Stimulated activated effector memory CD8-positive, alpha-beta T cell treated with anti-CD3 and anti-CD28 coated beads, Interleukin-12 subunit alpha, Interleukin-12 subunit beta, amount 100 ng/mL, for 72 hours (primary cell): ENCODE measurements at regions not wholly inside any gene's neighbourhood (a gene's known extent, or its start where the extent isn't known, plus 50 kb on each side); places are given as distances from the start of the nearest gene placed in this dataset.

ENCODE experiments used
- ATAC-seq: fragments of 150-1000 bp; cut with Tn5 transposase; 2 replicates; pipeline ENCODE4 v1.10.0; 2021
- DNase-seq, 2 donors: peaks; one replicate each; pipeline ENCODE4 v3.0.0; 2021 to 2022; ENCODE audit warnings: low spot score in 2 of 2
- H3K27ac Mint-ChIP-seq: one replicate; pipeline ENCODE4 v1.8.0; 2022; ENCODE audit warnings: mild to moderate bottlenecking, mixed read lengths
- H3K36me3 Mint-ChIP-seq: one replicate; pipeline ENCODE4 v1.8.0; 2022; ENCODE audit warnings: mild to moderate bottlenecking, mixed read lengths
- H3K4me1 Mint-ChIP-seq: one replicate; pipeline ENCODE4 v1.8.0; 2022; ENCODE audit warnings: mixed read lengths
- H3K4me3 Mint-ChIP-seq: one replicate; pipeline ENCODE4 v1.8.0; 2022; ENCODE audit warnings: mild to moderate bottlenecking, mixed read lengths
- H3K9me3 Mint-ChIP-seq: one replicate; pipeline ENCODE4 v1.8.0; 2022; ENCODE audit warnings: mixed read lengths

GRCh38 chr5:30959238-30959637, 234.2 kb upstream of the CDH6 start:
- ATAC-seq (no peak), DNase-seq (no peak)
- H3K9me3 Mint-ChIP-seq: no peaks in the 10 kb centered on the region
- no peak overlapping the region for H3K27ac Mint-ChIP-seq
- no peaks in the 10 kb centered on the region for H3K4me1 Mint-ChIP-seq
- no peaks in the 10 kb centered on the region for H3K36me3 Mint-ChIP-seq
- H3K4me3 Mint-ChIP-seq: no peak overlapping the region

GRCh38 chr5:30957591-30957990, 235.9 kb upstream of the CDH6 start:
- H3K9me3 Mint-ChIP-seq: no peaks in the 10 kb centered on the region
- H3K4me1 Mint-ChIP-seq: no peaks in the 10 kb centered on the region

DNA sequence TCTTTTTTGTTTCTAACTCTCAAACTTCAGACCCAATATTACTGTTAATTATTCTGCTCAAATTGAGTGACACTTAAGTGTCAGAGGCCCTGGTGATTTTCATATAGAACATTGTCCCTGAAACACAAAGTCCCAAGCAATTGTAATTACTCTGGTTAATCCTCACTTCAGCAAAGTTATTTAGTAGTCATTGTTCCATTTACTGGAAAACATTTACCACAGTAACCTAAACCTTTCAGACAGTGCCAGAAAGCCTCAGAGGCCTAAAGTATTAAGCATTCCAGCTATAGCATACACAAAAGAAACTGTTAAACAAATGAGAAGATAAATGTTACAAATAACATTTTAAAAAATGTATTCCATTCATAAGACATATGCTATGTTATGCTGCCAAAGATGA, 237.2 kb upstream of the CDH6 start:
- Mint-ChIP-seq H3K4me1 (no peaks in the 10 kb centered on the region), H3K9me3 (no peaks in the 10 kb centered on the region), H3K27ac (no peak overlapping the region), H3K36me3 (no peaks in the 10 kb centered on the region), H3K4me3 (no peak overlapping the region)
- DNase-seq: no peak
- no peak for ATAC-seq

More at GRCh38 chr5:30957591-30957990, 235.9 kb upstream of the CDH6 start:
- Mint-ChIP-seq H3K27ac (no peak overlapping the region), H3K36me3 (no peaks in the 10 kb centered on the region), H3K4me3 (no peak overlapping the region)
- ATAC-seq (no peak), DNase-seq (no peak)

GRCh38 chr5:30937070-30937469, 256.4 kb upstream of the CDH6 start:
- no peak overlapping the region for H3K27ac Mint-ChIP-seq
- DNase-seq: no peak

GRCh38 chr5:30933599-30933998, 259.9 kb upstream of the CDH6 start:
- ATAC-seq: no peak
- H3K9me3 Mint-ChIP-seq: peaks cover 14% of the 10 kb centered on the region
- no peaks in the 10 kb centered on the region for H3K4me1 Mint-ChIP-seq
- no peak overlapping the region for H3K27ac Mint-ChIP-seq
- no peaks in the 10 kb centered on the region for H3K36me3 Mint-ChIP-seq
- H3K4me3 Mint-ChIP-seq: no peak overlapping the region
- no peak for DNase-seq

More at GRCh38 chr5:30937070-30937469, 256.4 kb upstream of the CDH6 start:
- Mint-ChIP-seq H3K36me3 (no peaks in the 10 kb centered on the region), H3K4me3 (no peak overlapping the region), H3K9me3 (peaks cover 17% of the 10 kb centered on the region), H3K4me1 (no peaks in the 10 kb centered on the region)
- no peak for ATAC-seq

DNA sequence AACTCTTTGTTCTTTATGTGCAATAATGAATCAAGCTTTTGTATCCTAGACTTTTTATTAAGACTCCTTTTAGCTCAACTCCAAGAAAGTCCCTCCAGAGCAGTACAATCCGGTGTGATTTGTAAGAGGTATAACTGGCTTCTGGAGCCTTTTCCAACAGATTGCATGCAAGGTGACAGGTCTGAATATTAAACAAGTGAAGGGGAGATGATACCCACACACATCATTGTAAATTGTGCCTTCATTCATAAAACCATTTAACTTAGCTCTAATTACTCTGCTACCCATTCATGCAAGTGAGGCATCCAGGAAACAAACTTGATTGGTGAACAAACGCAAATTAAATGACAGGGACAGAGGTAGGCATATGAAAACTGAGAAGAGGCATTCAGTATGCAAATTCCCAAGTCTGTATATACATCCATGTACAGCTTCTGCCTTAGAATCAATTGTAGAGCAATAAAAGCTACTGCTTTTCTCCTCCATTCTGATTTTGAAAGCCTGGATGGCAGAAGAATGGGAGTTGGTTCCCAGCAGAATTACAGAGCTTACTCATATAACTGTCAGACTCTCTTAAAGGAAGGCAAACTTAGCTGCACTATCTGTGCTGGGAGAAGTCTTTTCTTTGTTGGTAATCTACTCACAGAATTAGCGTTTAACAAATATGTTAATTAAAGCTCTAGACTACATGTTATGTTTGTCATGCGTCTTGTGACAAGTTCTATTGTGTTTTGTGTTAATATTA, 261.0 kb upstream of the CDH6 start:
- ATAC-seq (no peak), DNase-seq (no peak)
- Mint-ChIP-seq H3K4me3 (no peak overlapping the region), H3K9me3 (peaks cover 15% of the 10 kb centered on the region), H3K36me3 (no peaks in the 10 kb centered on the region), H3K4me1 (no peaks in the 10 kb centered on the region), H3K27ac (no peak overlapping the region)

DNA sequence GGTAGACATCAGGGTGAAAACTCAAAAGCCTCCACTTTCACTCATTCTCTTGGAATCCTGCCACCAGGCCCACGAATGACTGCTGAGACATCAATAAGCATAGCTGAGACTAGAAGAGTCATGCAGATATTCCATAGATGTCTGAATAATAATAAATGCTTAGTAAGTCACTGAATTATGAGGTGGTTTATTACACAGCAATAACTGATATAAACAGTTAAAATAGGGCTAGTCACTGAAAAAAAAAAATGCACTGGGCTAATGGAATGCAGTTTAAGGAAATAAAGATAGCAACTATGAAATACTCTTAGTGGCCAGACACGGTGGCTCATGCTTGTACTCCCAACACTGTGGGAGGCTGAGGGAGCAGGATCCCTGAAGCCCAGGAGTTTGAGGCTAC, 262.8 kb upstream of the CDH6 start:
- Mint-ChIP-seq H3K4me1 (no peaks in the 10 kb centered on the region), H3K4me3 (no peak overlapping the region), H3K27ac (no peak overlapping the region), H3K36me3 (no peaks in the 10 kb centered on the region), H3K9me3 (peaks cover 14% of the 10 kb centered on the region)
- no peak for DNase-seq
- ATAC-seq: no peak

GRCh38 chr5:30928956-30929355, 264.5 kb upstream of the CDH6 start:
- ATAC-seq: no peak
- Mint-ChIP-seq H3K27ac (no peak overlapping the region), H3K4me1 (no peaks in the 10 kb centered on the region), H3K9me3 (peaks cover 19% of the 10 kb centered on the region), H3K36me3 (no peaks in the 10 kb centered on the region), H3K4me3 (no peak overlapping the region)
- DNase-seq: no peak

- DNase-seq: no peak
- Mint-ChIP-seq H3K9me3 (peaks cover 21% of the 10 kb centered on the region), H3K4me1 (no peaks in the 10 kb centered on the region), H3K4me3 (no peak overlapping the region), H3K36me3 (no peaks in the 10 kb centered on the region), H3K27ac (no peak overlapping the region)
- ATAC-seq: no peak
Measured at GRCh38 chr5:30926218-30926617, 267.3 kb upstream of the CDH6 start.

DNA sequence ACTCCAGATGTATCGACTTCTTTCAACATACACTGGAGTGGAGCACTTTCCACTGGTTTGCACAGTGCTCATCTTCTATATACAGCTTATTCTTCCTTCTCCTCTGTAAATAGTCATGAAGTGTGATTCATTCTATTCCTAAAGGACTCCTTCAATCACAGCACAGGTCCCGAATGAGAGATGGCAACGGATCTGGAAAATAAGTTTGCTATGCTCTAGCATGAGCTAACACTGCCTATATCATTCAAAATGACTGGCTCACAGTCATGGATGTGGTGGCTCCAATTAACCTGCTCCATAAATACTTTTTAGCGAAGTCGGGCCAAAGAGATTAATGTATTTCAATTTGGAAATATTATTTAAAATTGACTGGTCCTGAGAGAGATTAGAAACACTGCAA, 272.1 kb upstream of the CDH6 start:
- no peaks in the 10 kb centered on the region for H3K36me3 Mint-ChIP-seq
- ATAC-seq (no peak), DNase-seq (no peak)
- H3K9me3 Mint-ChIP-seq: peaks cover 18% of the 10 kb centered on the region
- H3K4me1 Mint-ChIP-seq: no peaks in the 10 kb centered on the region
- H3K4me3 Mint-ChIP-seq: no peak overlapping the region
- H3K27ac Mint-ChIP-seq: no peak overlapping the region

DNA sequence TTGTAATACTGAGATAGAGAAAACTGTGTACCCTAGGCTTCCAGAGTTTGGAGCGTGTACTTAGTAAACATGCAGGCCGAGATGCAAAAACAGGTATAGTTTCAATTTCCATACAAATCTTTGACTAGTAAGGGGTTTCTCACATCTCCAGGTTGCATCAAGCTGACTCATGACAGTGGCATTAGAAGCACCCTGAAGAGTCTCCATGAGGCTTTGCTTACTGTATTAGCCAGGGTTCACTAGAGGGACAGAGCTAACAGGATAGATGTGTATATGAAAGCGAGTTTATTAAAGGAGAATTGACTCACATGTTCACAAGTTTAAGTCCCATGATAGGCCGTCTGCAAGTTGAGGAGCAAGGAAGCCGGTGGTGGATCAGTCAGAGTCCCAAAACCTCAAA, 275.3 kb upstream of the CDH6 start:
- no peak overlapping the region for H3K4me3 Mint-ChIP-seq
- DNase-seq: no peak
- no peaks in the 10 kb centered on the region for H3K4me1 Mint-ChIP-seq
- H3K9me3 Mint-ChIP-seq: peaks cover 15% of the 10 kb centered on the region
- ATAC-seq: no peak
- H3K27ac Mint-ChIP-seq: no peak overlapping the region
- no peaks in the 10 kb centered on the region for H3K36me3 Mint-ChIP-seq

- no peaks in the 10 kb centered on the region for H3K36me3 Mint-ChIP-seq
- ATAC-seq (no peak), DNase-seq (no peak)
- H3K4me3 Mint-ChIP-seq: no peak overlapping the region
- H3K27ac Mint-ChIP-seq: no peak overlapping the region
- H3K4me1 Mint-ChIP-seq: no peaks in the 10 kb centered on the region
- H3K9me3 Mint-ChIP-seq: peaks cover 17% of the 10 kb centered on the region
Measured at GRCh38 chr5:30908356-30908755, 285.1 kb upstream of the CDH6 start.

DNA sequence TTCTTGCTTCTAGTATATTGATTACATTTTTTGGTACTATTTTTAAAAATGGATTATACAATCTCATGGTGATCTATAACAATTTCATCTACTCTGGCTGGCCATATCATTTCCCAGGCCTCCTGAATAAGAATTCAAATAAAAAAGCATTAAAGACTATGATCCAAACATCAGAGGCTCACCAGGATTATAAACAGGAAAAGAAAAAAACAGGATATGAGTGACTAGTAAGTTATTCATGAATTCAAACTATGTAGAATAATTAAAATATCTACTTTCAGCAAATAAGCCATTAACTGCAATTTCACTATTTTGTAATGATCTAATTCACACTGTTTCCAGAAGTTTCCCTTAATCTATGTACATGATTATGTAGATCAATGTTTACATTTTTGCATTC, 293.1 kb upstream of the CDH6 start:
- Mint-ChIP-seq H3K27ac (no peak overlapping the region), H3K4me3 (no peak overlapping the region), H3K36me3 (no peaks in the 10 kb centered on the region), H3K9me3 (peaks cover 10% of the 10 kb centered on the region), H3K4me1 (no peaks in the 10 kb centered on the region)
- no peak for DNase-seq
- no peak for ATAC-seq

DNA sequence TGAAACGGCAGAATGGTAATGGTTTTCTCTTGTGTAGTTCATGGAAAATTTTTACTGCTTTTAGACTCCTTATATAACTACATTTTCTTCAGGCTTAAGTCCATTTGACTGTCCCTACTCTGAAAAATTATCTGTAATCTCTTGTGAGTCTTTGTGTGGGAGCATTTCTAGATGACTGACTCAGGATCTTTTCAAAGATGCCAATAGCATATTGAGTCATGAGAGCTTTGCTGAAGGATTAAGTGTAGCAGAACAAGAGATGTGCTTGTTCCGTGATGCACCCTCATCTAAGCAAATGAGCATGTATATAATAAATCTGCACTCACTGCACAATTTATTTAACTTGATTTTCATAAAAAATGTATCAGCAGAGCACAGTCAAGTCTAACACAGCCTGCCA, 298.7 kb upstream of the CDH6 start:
- Mint-ChIP-seq H3K4me3 (no peak overlapping the region), H3K27ac (no peak overlapping the region), H3K36me3 (no peaks in the 10 kb centered on the region), H3K9me3 (peaks cover 10% of the 10 kb centered on the region), H3K4me1 (no peaks in the 10 kb centered on the region)
- ATAC-seq (no peak), DNase-seq (no peak)

DNA sequence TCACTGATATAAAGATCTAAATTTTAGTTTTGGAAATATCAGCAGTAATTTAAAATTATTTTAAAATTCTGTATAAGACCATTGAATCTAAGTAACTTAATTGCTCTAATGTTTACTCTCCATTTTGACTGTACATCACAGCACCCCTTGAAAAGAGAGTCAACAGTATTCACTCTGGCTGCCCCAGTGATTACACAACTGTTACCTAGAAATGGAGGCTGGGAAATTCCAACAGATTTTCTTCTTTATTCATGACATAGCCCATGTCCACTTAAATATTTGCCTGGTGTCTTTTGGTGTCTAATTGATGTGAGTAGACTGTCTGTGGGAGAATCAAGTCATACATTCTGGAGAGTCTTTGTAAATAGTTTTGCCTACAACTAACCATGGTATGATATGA, 301.8 kb upstream of the CDH6 start:
- DNase-seq: no peak
- ATAC-seq: no peak
- peaks cover 11% of the 10 kb centered on the region for H3K9me3 Mint-ChIP-seq
- no peak overlapping the region for H3K27ac Mint-ChIP-seq
- H3K4me3 Mint-ChIP-seq: no peak overlapping the region
- no peaks in the 10 kb centered on the region for H3K36me3 Mint-ChIP-seq
- H3K4me1 Mint-ChIP-seq: no peaks in the 10 kb centered on the region

GRCh38 chr5:30890377-30890776, 303.1 kb upstream of the CDH6 start:
- Mint-ChIP-seq H3K4me3 (no peak overlapping the region), H3K4me1 (no peaks in the 10 kb centered on the region), H3K27ac (no peak overlapping the region), H3K36me3 (no peaks in the 10 kb centered on the region), H3K9me3 (peaks cover 10% of the 10 kb centered on the region)
- DNase-seq (no peak), ATAC-seq (no peak)

- DNase-seq (no peak), ATAC-seq (no peak)
- H3K27ac Mint-ChIP-seq: no peak overlapping the region
- no peak overlapping the region for H3K4me3 Mint-ChIP-seq
- H3K36me3 Mint-ChIP-seq: no peaks in the 10 kb centered on the region
- H3K9me3 Mint-ChIP-seq: peaks cover 15% of the 10 kb centered on the region
- H3K4me1 Mint-ChIP-seq: no peaks in the 10 kb centered on the region
Measured at GRCh38 chr5:30880514-30880913, 313.0 kb upstream of the CDH6 start.
